IMR-90 (cell line): ENCODE measurements at regions not wholly inside any gene's neighbourhood (a gene's known extent, or its start where the extent isn't known, plus 50 kb on each side); places are given as distances from the start of the nearest gene placed in this dataset.

Experiments
- CEBPB ChIP-seq: IDR thresholded peaks from 2 replicates; pipeline ENCODE4 v1.6.1; 2012; ENCODE audit warnings: low read depth, low read length, improper control_type of control experiment
- MAZ ChIP-seq: IDR thresholded peaks from 2 replicates; pipeline ENCODE4 v1.6.1; 2012; ENCODE audit warnings: low read depth, mild to moderate bottlenecking, low read length, improper control_type of control experiment, moderate library complexity, borderline replicate concordance
- MXI1 ChIP-seq: IDR thresholded peaks from 2 replicates; pipeline ENCODE4 v1.6.1; 2012; ENCODE audit warnings: low read depth, mild to moderate bottlenecking, low read length, moderate library complexity, borderline replicate concordance
- POLR2A ChIP-seq: IDR thresholded peaks from 2 replicates; pipeline ENCODE4 v1.6.1; 2012; ENCODE audit warnings: mild to moderate bottlenecking, low read depth, low read length
- RAD21 ChIP-seq: IDR thresholded peaks from 2 replicates; pipeline ENCODE4 v1.6.1; 2012; ENCODE audit warnings: low read length, improper control_type of control experiment
- RFX5 ChIP-seq: IDR thresholded peaks from 2 replicates; pipeline ENCODE4 v1.8.0; 2012; ENCODE audit warnings: low read depth, mild to moderate bottlenecking, low read length, moderate library complexity
- TF ChIP-seq, protein P1 (sequence below): fragments of 150-350 bp; IDR thresholded peaks from 2 replicates; pipeline ENCODE4 v1.6.1; 2016; ENCODE audit warnings: low read depth, mild to moderate bottlenecking, low read length, moderate library complexity, borderline replicate concordance
- TF ChIP-seq, protein P2 (sequence below): conservative IDR thresholded peaks from 2 replicates; pipeline ENCODE4 v1.5.1; 2012; ENCODE audit warnings: mild to moderate bottlenecking, low read depth, low read length, improper control_type of control experiment

DNA sequence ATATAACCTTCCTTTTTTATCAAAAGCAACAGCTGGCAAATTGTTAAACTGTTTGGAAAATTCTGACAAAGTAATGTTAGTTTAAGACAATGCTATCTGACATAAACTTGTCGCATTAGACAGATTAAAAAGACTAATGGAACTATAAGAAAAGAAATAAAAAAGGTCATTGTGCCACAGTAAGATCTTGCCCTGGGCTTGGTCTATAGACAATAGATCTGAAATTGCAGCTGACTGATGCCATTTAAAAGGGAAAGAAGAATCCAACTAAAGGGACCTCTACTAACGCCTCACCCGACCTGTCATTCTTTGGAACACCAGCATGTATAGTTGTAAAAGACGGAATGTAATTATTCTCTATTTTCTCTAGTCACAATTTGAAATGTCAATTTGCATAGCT, 644.4 kb upstream of the GRAMD2B start:
- TF ChIP-seq CEBPB: no peak
- TF ChIP-seq, protein P1, sequence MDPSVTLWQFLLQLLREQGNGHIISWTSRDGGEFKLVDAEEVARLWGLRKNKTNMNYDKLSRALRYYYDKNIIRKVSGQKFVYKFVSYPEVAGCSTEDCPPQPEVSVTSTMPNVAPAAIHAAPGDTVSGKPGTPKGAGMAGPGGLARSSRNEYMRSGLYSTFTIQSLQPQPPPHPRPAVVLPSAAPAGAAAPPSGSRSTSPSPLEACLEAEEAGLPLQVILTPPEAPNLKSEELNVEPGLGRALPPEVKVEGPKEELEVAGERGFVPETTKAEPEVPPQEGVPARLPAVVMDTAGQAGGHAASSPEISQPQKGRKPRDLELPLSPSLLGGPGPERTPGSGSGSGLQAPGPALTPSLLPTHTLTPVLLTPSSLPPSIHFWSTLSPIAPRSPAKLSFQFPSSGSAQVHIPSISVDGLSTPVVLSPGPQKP: no peak
- TF ChIP-seq MAZ: no peak
- no peak for TF ChIP-seq POLR2A
- TF ChIP-seq, protein P2, sequence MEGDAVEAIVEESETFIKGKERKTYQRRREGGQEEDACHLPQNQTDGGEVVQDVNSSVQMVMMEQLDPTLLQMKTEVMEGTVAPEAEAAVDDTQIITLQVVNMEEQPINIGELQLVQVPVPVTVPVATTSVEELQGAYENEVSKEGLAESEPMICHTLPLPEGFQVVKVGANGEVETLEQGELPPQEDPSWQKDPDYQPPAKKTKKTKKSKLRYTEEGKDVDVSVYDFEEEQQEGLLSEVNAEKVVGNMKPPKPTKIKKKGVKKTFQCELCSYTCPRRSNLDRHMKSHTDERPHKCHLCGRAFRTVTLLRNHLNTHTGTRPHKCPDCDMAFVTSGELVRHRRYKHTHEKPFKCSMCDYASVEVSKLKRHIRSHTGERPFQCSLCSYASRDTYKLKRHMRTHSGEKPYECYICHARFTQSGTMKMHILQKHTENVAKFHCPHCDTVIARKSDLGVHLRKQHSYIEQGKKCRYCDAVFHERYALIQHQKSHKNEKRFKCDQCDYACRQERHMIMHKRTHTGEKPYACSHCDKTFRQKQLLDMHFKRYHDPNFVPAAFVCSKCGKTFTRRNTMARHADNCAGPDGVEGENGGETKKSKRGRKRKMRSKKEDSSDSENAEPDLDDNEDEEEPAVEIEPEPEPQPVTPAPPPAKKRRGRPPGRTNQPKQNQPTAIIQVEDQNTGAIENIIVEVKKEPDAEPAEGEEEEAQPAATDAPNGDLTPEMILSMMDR: no peak
- no peak for TF ChIP-seq RFX5
- TF ChIP-seq MXI1: no peak
- TF ChIP-seq RAD21: no peak
